Renal cortical epithelial cell (primary cell): ENCODE measurements at regions not wholly inside any gene's neighbourhood (a gene's known extent, or its start where the extent isn't known, plus 50 kb on each side); places are given as distances from the start of the nearest gene placed in this dataset.
"Not testable (repeated sequence)": the region's sequence is repeated elsewhere in the genome, so short reads cannot be mapped to it uniquely, and the experiment has no call there.

Experiments used
- DNase-seq: peaks from one replicate; pipeline ENCODE4 v3.0.0-alpha.2; 2011; ENCODE audit warnings: low read depth

DNA sequence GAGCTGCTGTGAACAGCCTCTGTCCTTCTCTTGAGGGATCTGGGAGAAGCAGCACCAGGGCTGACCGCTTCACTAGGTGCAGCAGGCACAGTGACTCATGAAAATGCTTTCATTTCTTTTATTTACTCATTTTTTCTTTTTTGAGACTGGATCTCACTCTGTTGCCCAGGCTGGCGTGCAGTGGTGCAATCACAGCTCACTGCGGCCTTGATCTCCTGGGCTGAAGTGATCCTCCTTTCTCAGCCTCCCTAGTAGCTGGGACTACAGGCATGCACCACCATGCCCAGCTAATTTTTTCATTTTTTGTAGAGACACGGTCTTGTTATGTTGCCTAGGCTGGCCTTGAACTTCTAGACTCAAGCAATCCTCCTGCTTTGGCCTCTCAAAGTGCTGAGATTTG lies 216.8 kb upstream of the EEF2KMT start:
- no peak for DNase-seq

DNA sequence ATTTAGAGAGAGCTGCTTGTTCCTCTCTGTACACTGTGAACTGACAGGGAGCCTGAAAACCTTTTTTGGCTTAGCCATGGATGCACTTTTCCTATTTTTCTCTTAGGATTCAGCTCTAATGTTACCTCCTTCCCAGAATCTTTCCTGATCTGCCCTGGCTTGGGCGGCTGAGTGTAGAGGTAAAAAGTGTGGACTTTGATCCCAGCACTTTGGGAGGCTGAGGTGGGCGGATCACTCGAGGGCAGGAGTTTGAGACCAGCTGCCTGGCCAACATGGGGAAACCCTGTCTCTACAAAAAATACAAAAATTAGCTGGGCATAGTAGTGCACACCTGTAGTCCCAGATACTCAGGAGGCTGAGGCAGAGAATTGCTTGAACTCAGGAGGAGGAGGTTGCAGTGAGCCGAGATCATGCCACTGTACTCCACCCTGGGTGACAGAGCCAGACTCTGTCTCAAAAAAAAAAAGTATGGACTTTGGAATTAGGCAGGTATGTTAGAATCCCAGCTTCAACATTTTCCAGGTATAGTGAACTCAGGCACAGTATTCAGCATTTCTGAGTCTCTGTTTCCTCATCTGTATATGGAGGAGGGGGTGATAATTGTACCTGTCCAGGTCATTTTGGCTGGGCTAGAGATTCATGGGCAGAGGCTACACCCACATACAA lies 212.5 kb upstream of the EEF2KMT start:
- no peak for DNase-seq

DNA sequence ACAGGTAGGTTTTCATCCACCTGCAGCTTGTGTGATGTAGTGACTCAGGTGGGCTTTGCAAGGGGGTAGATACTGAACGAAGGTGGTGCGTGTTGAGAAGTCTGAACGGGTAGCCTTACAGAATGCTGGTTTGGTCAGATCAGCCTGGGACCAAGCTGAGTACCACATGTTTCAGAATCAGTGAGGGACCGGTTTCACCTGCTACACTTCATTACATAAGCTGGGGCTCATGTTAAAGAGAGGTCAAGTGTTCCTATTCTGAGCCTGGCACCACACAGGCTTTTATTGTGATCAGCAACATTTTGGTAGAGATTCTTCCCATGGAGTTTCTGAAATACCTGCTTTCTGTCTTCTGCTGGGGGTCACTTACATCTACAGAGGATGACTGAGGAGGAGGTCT lies 207.4 kb upstream of the EEF2KMT start:
- DNase-seq: no peak

DNA sequence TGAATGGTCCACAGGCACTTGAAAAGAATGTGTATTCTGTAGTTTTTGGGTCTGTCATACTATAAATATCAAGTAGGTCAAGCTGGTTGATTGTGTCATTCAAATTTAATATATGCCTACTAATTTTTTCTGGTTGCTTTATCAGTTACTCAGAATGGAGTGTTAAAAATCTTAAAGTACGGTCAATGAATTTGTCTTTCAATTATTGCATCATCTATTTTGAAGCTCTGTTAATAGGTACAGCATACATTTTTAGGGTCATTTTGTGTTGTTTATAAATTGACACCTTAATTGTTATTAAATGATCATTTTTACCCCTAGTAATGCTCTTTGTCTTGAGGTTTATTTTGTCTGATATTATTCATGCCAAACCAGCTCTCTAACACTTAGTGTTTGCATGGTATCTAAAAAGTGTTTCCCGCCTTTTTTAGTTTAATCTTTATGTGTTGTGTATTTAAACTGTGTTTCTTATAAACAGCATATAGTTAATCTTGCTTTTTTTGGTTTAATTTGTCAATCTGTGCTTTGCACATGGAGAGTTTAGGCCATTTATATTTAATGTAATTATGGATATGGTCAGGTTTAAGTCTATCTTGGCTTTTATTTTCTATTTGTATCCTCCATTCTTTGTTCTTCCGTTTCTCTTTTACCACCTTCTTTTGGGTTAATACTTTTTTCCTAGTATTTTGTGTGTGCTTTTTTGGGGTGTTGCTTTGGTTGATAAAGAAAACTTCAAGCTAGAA lies 204.9 kb upstream of the EEF2KMT start:
- DNase-seq: no peak

DNA sequence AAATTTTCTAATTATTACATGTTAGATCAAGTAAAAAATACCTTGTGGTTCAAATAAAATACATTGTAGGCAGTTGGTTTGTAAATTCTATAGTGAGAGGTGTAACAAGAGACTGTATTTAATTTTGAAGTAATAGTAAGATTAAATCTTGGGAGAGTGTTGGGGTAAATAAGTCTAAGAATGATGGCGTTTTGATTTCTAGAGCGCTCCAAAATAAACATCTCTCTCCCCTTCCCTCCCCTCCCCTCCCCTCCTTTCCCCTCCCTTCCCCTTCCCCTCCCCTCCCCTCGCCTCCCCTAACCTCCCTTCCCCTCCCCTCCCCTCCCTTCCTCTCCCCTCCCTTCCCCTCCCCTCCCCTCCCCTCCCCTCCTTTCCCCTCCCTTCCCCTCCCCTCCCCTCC lies 200.6 kb upstream of the EEF2KMT start:
- DNase-seq: no peak

DNA sequence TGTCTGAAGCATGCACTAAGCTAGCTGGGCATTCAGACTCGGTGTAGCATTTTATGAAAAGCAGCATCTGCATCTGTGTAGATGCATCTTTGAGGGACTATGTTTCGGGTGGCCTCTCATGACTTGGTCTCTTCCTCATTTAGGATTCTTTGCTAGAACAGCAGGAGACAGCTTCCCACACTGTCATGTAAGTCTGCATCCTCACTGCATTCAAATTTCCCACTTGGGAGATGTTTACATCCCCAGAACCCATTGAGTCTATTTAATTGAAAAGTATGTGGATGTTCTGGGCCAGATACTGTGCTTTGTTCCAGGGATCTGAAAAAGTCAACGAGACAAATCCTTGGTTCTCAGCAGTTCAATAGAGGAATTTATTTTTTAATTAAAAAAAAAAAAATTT lies 198.6 kb upstream of the EEF2KMT start:
- DNase-seq: no peak

DNA sequence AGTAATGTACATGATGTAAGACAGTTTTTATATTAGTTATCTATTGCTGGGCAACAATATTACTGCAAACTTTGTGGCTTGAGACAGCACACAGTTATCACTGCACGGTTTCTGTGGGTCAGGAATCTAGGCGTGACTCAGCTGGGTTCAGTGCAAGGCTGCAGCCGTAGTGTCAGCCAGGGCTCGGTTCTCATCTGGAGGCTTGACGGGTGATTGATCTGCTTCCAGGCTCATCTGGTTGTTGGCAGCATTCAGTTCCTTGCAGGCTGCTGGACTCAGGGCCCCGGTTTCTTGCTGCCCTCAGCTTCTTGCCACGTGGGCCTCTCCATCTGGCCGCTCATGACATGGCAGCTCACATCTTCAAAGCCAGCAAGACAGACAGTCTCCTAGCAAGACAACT lies 197.7 kb upstream of the EEF2KMT start:
- DNase-seq: not testable (repeated sequence)

DNA sequence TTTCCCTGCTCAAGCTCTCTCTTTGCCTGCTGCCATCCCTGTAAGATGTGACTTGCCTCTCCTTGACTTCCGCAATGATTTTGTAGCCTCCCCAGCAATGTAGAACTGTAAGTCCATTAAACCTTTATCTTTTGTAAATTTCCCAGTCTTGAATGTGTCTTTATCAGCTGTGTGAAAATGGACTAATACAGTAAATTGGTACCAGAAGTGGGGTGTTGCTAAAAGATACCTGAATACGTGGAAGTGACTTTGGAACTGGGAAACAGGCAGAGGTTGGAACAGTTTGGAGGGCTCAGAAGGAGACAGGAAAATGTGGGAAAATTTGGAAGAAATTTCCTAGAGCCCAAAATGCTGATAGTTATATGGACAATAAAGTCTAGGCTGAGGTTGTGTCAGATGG lies 184.6 kb upstream of the EEF2KMT start:
- not testable (repeated sequence) for DNase-seq

DNA sequence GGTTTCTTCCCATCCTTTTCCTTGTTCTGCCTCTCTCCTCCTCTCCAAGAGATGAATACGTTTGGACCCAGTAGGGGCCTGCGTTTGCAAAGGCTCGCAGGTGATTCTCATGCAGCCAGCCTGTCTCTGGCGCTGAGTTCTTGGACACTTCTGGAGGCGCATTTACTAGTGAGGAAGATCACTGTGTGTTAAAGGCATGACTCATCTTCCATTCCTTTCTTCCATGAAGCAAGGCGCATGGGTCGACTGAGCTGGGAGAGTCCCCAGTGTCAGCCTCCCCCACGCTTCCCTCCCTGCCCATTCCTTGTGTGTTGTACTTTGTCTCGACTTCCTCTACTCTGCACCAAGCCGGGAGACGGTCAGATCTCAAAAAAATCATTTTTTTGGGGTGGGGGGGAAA lies 159.9 kb upstream of the EEF2KMT start:
- DNase-seq: no peak

DNA sequence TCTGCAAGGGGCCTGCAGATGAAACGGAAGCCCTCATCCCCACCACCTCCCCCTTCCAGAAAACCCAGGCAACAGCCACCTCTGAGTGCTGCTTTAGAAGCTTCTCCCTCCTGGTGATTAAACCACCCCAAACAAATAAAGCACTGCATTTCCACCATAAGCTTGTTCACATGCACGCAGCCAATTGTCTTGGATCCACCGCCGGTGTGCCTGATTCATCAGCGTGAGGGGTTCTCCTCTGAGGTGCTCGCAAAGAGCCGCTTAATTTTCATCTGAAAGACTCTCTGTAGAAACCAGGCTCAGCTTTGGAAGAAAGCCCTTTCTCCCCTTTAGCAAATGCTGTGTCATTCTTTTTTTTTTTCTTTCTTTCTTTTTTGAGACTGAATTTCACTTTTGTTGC lies 155.2 kb upstream of the EEF2KMT start:
- DNase-seq: no peak

DNA sequence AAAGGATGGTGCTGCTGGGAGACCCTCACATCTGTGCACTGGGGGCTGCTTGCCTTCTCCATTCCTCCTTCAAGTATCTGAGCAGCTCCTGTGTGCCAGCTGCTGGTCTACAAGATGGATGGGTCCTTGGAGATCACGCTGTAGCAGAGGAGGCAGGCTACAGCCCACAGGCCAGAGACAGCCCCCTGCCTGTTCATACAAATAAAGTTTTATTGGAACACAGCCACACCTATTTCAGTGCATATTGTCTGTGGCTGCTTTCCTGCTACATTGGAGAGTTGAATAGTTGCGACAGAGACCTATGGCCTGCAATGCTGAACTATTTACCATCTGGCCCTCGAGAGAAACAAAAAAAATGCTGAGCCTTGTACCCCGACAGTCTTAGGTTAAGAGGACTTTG lies 149.8 kb upstream of the EEF2KMT start:
- not testable (repeated sequence) for DNase-seq

DNA sequence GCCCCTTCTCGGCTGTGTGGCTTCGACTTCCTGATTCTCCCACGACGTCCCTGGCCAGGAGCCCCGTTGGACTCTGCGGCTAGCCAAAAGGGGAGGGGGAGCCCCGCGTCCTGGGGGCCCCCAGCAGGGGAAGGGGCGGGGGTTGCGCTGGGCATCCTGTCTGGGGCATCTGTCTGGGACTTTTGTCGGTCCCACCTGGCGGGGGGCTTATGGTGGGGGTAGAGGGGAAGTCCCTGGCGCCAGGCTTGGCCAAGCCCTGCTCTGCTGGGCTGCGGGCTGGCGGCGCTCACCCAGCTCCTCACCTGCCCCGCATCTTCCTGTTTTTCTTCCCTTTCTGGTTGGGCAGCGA lies 142.7 kb upstream of the EEF2KMT start:
- not testable (repeated sequence) for DNase-seq

DNA sequence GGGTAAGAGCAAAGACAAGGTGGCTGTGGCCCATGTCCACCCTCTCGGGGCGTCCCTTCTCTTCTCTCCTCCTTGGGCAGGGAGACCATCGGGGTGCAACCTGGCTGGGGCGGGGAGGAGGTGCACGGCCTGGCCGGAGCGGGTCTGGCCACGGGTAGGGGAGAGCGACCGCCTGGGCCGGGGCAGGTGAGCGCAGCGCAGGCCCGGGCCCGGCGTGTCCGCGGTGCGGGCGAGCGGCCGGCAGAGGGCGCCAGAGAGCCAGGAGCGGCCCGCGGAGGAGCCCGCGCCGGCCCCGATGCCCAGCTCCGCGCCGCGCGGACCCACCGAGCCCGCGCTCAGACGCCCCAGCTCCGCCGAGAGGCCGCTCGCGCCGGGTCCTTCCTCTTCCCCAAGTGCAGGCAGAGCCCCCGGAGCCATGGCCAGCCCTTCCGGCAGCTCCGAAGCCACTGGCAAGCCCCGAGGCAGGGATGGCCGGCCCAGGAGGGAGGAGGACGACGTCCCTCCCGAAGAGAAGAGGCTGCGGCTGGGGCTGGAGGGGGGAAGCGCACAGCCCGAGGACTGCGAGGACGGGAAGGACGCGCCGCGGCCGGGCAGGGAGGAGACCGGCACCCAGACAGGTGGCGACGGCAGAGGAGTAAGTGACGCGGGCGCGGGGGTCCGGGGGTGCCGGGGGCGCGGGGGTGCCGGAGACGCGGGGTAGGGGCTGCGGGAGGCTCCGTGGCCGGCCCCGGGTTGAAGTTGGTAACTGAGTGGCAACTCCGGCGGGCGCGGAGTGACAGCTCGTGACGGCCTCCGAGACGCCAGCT lies 142.1 kb upstream of the EEF2KMT start:
- DNase-seq: not testable (repeated sequence)

DNA sequence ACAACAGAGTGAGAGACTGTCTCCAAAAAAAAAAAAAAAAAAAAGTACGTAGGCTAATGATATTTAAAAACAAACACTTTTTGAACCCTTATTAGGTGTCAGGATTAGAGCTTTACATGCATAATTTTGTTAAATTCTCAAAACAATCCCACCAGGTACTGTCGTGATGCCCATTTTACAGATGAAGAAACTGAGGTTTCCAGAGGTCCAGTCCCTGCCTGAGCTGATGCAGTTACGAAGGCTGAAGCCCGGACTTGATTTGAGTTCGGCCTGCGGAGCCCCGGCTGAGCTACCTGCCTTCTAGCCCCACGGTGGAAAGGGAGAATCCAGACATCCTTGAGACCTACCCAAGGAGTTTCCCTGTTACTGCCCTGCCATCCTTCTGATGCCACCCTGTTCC lies 137.5 kb upstream of the EEF2KMT start:
- DNase-seq: no peak

DNA sequence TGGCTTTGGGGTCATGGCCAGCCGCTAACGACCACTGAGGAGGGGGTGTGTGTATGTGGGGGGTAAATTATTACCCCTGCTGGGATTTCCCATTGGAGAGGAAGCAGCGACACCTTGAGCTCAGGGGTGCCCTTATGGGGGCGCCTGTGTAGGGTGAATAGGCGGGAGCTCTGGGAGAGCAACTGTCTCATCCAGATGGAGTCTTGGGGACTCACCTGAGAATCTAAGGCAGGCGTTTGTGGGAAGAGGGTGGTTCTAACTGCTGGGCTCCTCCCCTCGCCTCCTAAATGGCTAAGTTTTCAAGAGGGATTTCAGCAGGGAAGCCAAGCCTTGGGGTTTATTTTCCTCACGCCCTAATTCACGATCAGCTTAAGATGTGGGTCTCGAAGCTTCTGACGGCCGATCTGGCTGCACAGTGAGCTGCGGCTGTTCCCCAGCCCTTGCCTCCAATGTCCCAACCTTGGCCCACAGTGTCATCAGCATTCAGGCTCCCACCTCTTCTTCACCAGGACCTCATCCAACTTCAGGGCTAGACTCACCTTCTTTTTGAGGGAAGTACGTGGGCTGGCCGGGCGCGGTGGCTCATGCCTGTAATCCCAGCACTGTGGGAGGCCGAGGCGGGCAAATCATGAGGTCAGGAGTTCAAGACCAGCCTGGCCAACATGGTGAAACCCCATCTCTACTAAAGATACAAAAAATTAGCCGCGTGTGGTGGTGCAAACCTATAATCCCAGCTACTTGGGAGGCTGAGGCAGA lies 136.9 kb upstream of the EEF2KMT start:
- DNase-seq: no peak

DNA sequence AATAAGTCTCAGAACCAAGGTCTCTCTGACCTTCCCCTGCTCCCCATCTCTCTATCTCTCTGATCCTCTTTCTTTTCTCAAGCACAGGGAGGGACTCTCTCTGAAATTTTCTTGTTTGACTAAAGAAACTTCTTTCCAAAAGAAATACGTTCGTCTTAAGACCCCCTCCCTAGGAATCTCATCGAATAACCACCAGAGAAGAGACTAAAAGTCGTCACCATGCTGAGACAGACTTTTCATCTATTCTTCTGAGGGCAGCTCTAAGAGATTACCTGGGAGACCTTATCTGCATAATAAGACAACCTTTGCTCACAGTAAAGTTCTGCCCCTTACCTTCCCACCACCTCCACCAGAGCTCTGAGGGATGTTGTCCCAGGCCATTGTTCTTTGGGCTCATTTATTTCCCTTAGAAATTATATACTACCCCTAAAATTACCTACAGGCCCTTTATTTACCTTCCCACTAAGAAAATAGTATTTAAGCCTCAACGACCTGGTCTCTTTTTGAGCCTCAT lies 133.7 kb upstream of the EEF2KMT start:
- DNase-seq: no peak

DNA sequence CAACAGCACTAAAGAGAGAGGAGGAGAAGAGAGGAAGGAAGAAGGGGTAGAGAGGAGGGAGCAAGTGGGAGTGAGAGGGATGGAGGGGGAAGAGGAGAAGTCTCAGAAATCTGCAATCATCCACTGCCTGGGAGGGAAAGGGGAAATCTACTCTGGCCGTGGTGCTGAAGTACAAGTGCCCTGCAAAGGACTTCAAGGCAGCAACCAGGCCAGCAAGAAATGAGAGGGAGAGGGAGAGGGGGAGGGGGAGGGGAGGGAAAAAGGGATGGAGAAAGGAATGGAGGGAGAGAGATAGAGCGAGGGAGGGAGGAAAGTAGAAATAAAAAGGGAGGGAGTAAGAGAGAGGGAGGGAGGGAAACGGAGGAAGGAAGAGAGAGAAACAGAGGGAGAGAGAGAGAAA lies 130.8 kb upstream of the EEF2KMT start:
- DNase-seq: no peak

DNA sequence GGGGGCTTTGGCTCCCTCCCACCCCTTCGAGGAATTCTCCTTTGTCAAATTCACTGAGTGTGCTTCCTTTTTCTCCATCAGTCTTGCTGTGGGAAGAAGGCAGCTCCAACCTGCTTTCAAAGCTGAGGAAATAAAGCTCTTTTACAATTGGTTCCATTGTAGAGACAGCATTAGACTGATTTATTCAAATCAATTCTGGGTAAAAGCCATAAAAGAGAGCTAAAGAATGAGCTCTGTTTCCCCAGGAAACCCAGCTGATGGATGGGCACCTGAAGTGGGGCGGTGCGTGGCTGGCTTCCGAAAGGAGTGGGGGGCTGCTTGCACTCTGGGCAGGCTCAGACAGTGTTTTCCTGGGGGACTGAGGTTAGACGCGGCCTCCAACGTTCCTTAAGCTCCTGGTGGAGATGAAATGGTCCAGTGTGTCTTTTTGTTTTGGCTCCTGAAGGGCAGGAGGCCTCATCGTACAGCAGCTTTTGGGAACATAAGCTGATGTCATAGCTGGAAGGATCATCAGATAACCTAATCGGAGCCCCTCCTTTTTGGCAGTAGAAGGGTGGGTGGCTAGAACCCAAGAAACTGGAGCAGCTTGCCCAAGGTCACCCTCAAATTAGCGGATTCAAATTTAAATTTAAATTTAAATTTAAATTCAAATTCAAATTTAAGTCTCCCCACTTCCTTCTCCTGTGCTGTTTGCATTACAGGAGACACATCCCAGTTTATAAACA lies 128.5 kb upstream of the EEF2KMT start:
- DNase-seq: no peak

DNA sequence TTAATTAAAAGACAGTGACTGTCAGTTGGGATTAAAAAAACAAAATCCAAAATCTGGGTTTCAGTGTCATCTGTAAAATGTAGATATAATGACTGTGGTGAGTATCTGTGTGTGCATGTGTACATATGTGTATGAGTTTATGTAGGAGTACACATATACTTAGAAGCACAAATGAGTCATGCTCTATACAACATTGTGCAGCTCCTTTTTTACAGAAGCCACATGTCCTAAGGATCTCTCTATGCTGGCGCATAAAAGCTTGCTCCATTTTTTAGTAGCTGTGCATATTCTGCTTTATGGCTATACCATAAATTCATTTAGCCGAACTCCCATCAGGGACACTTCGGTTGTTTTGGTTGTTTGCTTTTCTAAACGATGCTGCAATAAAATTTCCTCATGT lies 125.2 kb upstream of the EEF2KMT start:
- DNase-seq: no peak

DNA sequence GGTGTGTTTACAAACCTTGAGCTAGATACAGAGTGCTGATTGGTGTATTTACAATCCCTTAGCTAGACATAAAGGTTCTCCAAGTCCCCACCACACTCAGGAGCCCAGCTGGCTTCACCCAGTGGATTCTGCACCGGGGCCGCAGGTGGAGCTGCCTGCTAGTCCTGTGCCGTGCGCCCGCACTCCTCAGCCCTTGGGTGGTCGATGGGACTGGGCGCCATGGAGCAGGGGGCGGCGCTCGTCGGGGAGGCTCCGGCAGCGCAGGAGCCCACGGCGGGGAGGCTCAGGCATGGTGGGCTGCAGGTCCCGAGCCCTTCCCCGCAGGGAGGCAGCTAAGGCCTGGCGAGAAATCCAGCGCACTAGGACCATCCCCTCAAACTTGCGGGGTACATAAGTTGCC lies 124.2 kb upstream of the EEF2KMT start:
- not testable (repeated sequence) for DNase-seq

DNA sequence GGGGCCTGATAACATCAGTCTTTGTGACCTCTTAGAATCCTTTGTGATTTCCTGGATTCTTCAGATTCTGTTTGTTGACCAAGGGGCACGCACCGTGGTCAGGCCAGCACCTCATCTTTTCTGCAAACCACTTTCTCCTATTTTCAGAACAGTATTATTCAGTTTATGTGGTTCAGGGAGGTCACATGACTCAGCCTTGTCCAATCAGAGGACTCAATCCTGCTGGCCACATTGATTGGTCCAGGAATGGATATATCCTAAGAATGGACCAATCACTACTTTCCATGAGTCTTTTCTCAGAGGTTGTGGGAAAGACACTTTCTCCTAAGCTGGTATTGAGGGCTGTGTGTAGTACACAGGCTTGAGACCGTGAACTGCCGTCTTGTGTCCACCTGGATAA lies 123.1 kb upstream of the EEF2KMT start:
- DNase-seq: no peak
